Pancreas (tissue), 10 donors: ENCODE measurements at regions not wholly inside any gene's neighbourhood (a gene's known extent, or its start where the extent isn't known, plus 50 kb on each side); places are given as distances from the start of the nearest gene placed in this dataset.

ENCODE experiments used
- ATAC-seq, 4 donors: fragments of 200-7000 bp; cut with Tn5 transposase; one replicate each; pipeline versions ENCODE4 v1.8.0 to v1.9.1; 2020; ENCODE audit warnings: mild to moderate bottlenecking in 4 of 4, moderate library complexity in 4 of 4
- DNase-seq, 6 donors: peaks; one replicate each; pipeline ENCODE4 v3.0.0-alpha.2; 2020
- FAIRE-seq: peaks from 2 replicates; lab custom pipeline; 2012; peaks lifted over from hg19 to GRCh38; lab: Jason Lieb, UNC
- H3K27ac ChIP-seq, 4 donors: fragments of 200-600 bp; sonication (generic); 1 replicate in 3 of 4; 2 replicates in 1 of 4; pipeline versions ENCODE4 v1.5.0 to v1.8.0; 2020
- H3K27me3 ChIP-seq, 4 donors: fragments of 200-600 bp; one replicate each; pipeline ENCODE4 v1.8.0; 2021
- H3K36me3 ChIP-seq, 3 donors: fragments of 200-600 bp; sonication (generic) in 1 of 3; one replicate each; pipeline versions ENCODE4 v1.5.0 to v1.8.0; 2020 to 2021
- H3K4me1 ChIP-seq, 3 donors: fragments of 200-600 bp; one replicate each; pipeline ENCODE4 v1.8.0; 2021
- H3K4me3 ChIP-seq, 4 donors: fragments of 200-600 bp; sonication (generic) in 2 of 4; one replicate each; pipeline versions ENCODE4 v1.5.0 to v1.8.0; 2020 to 2021
- H3K9me3 ChIP-seq, 4 donors: fragments of 200-600 bp; one replicate each; pipeline ENCODE4 v1.8.0; 2021
- WGBS, 2 donors: extraction: QIAGEN DNeasy Blood & Tissue Kit; methylation state at CpG; one replicate each; pipeline ENCODE4 v1.1.7; 2013; 5-methylcytosine and 5-hydroxymethylcytosine counted together
- intact Hi-C, 3 donors: fragments of 100-400 bp; cut with DNase I; formaldehyde crosslinking; loops; one replicate each; pipeline versions ENCODE4 v1.11.1 to v1.14.2; 2022
- TF ChIP-seq, protein P1 (sequence below), 4 donors: fragments of 200-600 bp; sonication (generic) in 3 of 4; IDR thresholded peaks; one replicate each; pipeline versions ENCODE4 v1.5.0 to v1.8.0; 2021; ENCODE audit warnings: antibody characterized with exemption in 4 of 4
- donor health status: healthy with polysubstance abuse.
- donor health status: DM: no; HTN: no; CAD: no; lungs with moderate emphysema.
- donor health status: DM: no; HTN: no; CAD: no.
- donor health status: control.
- donor health status: control.
- donor health status: Bipolar disorder and iron deficiency.
- donor health status: DM: yes; HTN: yes; CAD: no.
- donor health status: DM: no; HTN: no; CAD: no.
- donor health status: DM: no; HTN: no; CAD: no.
- donor health status: DM: yes; HTN: yes; CAD: no.

DNA sequence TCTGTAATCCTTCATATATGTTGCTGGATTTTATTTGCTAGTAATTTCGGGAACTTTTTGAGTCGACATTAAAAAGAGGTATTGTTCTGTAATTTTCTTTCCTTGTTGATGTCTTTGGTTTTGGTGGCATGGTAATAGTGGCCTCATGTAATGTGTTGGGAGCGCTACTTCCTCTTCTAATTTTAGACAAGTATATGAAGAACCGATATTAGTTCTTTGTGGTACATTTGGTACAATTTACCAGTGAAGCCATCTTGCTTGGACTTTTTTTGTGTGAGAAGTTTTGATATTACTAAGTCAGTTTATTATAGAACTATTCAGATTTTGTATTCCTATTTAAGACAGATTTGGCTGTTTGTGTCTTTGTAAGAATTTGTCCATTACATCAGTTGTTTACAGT lies 669.2 kb upstream of the AADAT start:
- no peak for FAIRE-seq
- TF ChIP-seq, protein P1, sequence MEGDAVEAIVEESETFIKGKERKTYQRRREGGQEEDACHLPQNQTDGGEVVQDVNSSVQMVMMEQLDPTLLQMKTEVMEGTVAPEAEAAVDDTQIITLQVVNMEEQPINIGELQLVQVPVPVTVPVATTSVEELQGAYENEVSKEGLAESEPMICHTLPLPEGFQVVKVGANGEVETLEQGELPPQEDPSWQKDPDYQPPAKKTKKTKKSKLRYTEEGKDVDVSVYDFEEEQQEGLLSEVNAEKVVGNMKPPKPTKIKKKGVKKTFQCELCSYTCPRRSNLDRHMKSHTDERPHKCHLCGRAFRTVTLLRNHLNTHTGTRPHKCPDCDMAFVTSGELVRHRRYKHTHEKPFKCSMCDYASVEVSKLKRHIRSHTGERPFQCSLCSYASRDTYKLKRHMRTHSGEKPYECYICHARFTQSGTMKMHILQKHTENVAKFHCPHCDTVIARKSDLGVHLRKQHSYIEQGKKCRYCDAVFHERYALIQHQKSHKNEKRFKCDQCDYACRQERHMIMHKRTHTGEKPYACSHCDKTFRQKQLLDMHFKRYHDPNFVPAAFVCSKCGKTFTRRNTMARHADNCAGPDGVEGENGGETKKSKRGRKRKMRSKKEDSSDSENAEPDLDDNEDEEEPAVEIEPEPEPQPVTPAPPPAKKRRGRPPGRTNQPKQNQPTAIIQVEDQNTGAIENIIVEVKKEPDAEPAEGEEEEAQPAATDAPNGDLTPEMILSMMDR (IDR thresholded peaks at IDR 0.05), result no peak
- no peaks in the 10 kb centered on the region for H3K27me3 ChIP-seq
- intact Hi-C loops, result no loop called here
- no peaks in the 10 kb centered on the region for H3K36me3 ChIP-seq
- 80 to 92% methylated on average over 4 of the region's 4 CpGs for WGBS, 2 donors
- no peaks in the 10 kb centered on the region for H3K9me3 ChIP-seq
- H3K4me1 ChIP-seq, result no peaks in the 10 kb centered on the region
- no peak for ATAC-seq
- H3K4me3 ChIP-seq, result no peak overlapping the region
- no peak overlapping the region for H3K27ac ChIP-seq
- DNase-seq, result no peak

DNA sequence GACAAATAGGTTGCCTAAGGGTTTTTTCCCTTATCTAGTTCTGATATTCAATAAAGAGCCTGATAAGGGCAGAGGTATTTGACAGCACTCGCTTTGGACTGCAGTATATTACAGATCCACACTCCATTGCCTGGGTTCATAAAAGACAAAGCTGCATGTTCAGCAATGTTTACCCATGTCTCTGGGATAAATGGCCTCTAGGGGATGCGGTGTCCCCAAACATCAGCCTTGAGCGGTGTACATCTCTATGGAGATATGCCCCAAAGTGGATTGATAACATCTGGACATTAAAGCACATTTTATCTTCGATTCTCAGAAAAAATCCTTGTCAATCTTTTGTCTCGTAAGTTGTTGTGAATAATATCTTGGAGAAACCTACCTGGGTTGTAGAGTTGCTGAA lies 660.8 kb upstream of the AADAT start:
- Histone ChIP-seq H3K36me3 (no peaks in the 10 kb centered on the region), H3K4me3 (no peak overlapping the region), H3K27ac (no peak overlapping the region), H3K4me1 (no peaks in the 10 kb centered on the region), H3K9me3 (no peaks in the 10 kb centered on the region), H3K27me3 (no peaks in the 10 kb centered on the region)
- WGBS, 2 donors, result 32 to 36% methylated on average over 5 of the region's 5 CpGs
- intact Hi-C loops, result no loop called here
- TF ChIP-seq, protein P1 (IDR thresholded peaks at IDR 0.05), result no peak
- DNase-seq (no peak), ATAC-seq (no peak), FAIRE-seq (no peak)

DNA sequence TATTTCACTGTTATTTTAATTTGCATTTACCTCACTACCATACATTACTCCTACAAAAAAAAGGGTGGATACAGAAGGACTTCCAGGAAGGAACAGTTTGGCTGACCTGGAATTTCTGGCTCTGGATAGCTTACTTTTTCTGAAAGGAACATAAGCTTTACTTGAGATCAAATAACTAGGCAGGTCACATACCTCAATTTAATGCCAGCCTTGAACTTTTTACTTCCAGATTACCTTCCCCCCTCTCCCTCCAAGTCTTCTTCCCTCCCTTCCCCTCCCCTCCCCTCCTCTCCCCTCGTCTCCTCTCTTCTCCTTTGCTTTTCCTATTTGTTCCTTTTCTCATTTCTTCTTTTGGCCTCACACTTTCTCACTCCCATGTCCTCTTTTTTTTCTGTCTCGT lies 659.2 kb upstream of the AADAT start:
- Histone ChIP-seq H3K4me3 (no peak overlapping the region), H3K4me1 (no peaks in the 10 kb centered on the region), H3K27me3 (no peaks in the 10 kb centered on the region), H3K27ac (no peak overlapping the region), H3K36me3 (no peaks in the 10 kb centered on the region), H3K9me3 (no peaks in the 10 kb centered on the region)
- no peak for FAIRE-seq
- ATAC-seq, result no peak
- intact Hi-C loops, result no loop called here
- 52 to 58% methylated on average over 2 of the region's 2 CpGs for WGBS, 2 donors
- TF ChIP-seq, protein P1 (IDR thresholded peaks at IDR 0.05), result no peak
- no peak for DNase-seq

DNA sequence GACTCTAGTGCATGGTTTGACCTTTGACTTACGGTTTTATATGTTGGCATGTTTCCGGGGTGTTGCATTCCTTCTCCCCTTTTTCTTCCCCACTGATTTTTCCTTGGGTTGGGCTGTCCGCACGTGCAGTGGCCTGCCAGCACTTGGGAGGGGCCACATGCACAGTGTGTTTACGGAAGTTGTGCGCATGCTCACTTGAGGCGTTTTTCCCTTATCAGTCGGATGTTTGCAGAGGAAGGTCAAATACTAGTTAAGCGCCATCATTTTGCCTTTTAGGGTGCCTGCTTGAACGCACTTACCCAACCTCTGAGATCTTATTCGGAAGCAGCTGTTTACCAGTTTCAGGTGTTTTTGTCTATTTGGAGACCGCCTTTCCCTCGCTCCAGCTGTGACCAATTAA lies 653.9 kb upstream of the AADAT start:
- H3K4me3 ChIP-seq, result no peak overlapping the region
- TF ChIP-seq, protein P1 (IDR thresholded peaks at IDR 0.05), result no peak
- H3K36me3 ChIP-seq, result no peaks in the 10 kb centered on the region
- H3K27me3 ChIP-seq, result no peaks in the 10 kb centered on the region
- no peak for FAIRE-seq
- no peak for DNase-seq
- 46 to 52% methylated on average over 13 of the region's 13 CpGs for WGBS, 2 donors
- no peak overlapping the region for H3K27ac ChIP-seq
- H3K4me1 ChIP-seq, result no peaks in the 10 kb centered on the region
- intact Hi-C loops, result no loop called here
- H3K9me3 ChIP-seq, result no peaks in the 10 kb centered on the region
- ATAC-seq, result no peak

DNA sequence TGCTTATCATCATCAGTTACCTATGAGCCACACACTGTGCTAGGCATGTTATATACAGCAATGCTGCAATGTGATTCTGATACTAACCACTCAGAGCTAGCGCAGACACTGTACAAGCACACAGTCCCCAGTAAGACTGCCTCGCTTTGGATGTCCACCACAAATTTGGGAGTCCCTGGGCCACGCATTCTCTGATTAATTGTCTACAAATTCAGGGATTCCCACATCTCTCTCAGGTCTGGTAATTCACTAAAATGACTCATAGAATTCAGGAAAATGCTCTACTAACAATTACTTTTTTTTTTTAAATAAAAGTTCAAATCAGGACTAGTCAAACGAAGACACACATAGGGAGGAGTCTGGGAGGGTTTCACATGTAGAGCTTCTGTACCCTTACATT lies 652.1 kb upstream of the AADAT start:
- H3K9me3 ChIP-seq, result no peaks in the 10 kb centered on the region
- H3K4me1 ChIP-seq, result no peaks in the 10 kb centered on the region
- no peaks in the 10 kb centered on the region for H3K36me3 ChIP-seq
- TF ChIP-seq, protein P1 (IDR thresholded peaks at IDR 0.05), result no peak
- no peak overlapping the region for H3K4me3 ChIP-seq
- H3K27me3 ChIP-seq, result no peaks in the 10 kb centered on the region
- FAIRE-seq (no peak), DNase-seq (no peak), ATAC-seq (no peak)
- intact Hi-C loops, result no loop called here
- WGBS, 2 donors, result 73 to 82% methylated on average over 4 of the region's 4 CpGs
- H3K27ac ChIP-seq, result no peak overlapping the region
